ENCODE measurements at regions not wholly inside any gene's neighbourhood (a gene's known extent, or its start where the extent isn't known, plus 50 kb on each side); places are given as distances from the start of the nearest gene placed in this dataset.

- TF ChIP-seq, protein P1, sequence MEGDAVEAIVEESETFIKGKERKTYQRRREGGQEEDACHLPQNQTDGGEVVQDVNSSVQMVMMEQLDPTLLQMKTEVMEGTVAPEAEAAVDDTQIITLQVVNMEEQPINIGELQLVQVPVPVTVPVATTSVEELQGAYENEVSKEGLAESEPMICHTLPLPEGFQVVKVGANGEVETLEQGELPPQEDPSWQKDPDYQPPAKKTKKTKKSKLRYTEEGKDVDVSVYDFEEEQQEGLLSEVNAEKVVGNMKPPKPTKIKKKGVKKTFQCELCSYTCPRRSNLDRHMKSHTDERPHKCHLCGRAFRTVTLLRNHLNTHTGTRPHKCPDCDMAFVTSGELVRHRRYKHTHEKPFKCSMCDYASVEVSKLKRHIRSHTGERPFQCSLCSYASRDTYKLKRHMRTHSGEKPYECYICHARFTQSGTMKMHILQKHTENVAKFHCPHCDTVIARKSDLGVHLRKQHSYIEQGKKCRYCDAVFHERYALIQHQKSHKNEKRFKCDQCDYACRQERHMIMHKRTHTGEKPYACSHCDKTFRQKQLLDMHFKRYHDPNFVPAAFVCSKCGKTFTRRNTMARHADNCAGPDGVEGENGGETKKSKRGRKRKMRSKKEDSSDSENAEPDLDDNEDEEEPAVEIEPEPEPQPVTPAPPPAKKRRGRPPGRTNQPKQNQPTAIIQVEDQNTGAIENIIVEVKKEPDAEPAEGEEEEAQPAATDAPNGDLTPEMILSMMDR (IDR thresholded peaks at IDR 0.05): no peak
- no peak for TF ChIP-seq POLR2A (IDR thresholded peaks at IDR 0.05)
These were observed 271.1 kb downstream of the DIPK2A start for GRCh38 chr3:144242747-144243146.
